PC-9 (cell line): ENCODE measurements at regions not wholly inside any gene's neighbourhood (a gene's known extent, or its start where the extent isn't known, plus 50 kb on each side); places are given as distances from the start of the nearest gene placed in this dataset.

Source experiments
- CTCF ChIP-seq: fragments of 200-600 bp; sonication (generic); conservative IDR thresholded peaks from 2 replicates; pipeline ENCODE4 v1.6.1; 2017; ENCODE audit warnings: mixed run types, antibody characterized with exemption, mild to moderate bottlenecking, moderate library complexity
- EZH2 ChIP-seq: fragments of 200-600 bp; sonication (generic); IDR thresholded peaks from 2 replicates; pipeline ENCODE4 v1.8.0; 2017; ENCODE audit warnings: antibody characterized with exemption, low read depth

GRCh38 chrX:10988653-10989052 is 122.5 kb upstream of the HCCS start:
- TF ChIP-seq CTCF (no peak), EZH2 (no peak)
